Endothelial cell of umbilical vein (primary cell): ENCODE measurements at regions not wholly inside any gene's neighbourhood (a gene's known extent, or its start where the extent isn't known, plus 50 kb on each side); places are given as distances from the start of the nearest gene placed in this dataset.

ENCODE experiments used
- BruUV-seq: library from RNA; stranded (reverse); fragments of 400-500 nt; replicated peaks from 2 replicates; lab custom pipeline; 2021; lab: Mats Ljungman, UMichigan
- CTCF ChIA-PET: fragments of 300-600, 350-600 bp; sonication (Branson Sonifier 250); formaldehyde crosslinking; loops from one replicate; lab custom pipeline; 2021; ENCODE audit warnings: antibody characterized with exemption, inconsistent platforms; lab: Charles Lee
- POLR2A ChIA-PET: fragments of 300-600, 350-600 bp; sonication (Branson Sonifier 250); formaldehyde crosslinking; loops from one replicate; lab custom pipeline; 2021; ENCODE audit warnings: antibody characterized with exemption, inconsistent platforms; lab: Charles Lee
- DNase-seq: peaks from one replicate; pipeline ENCODE4 v3.0.0-alpha.2; 2011; ENCODE audit warnings: low read depth, low spot score
- FAIRE-seq: peaks from 2 replicates; lab custom pipeline; 2011; peaks lifted over from hg19 to GRCh38; lab: Jason Lieb, UNC
- H2AFZ ChIP-seq: 2 replicates; pipeline ENCODE4 v1.6.0; 2012; ENCODE audit warnings: low read depth, low read length, control low read depth, inconsistent platforms
- H3K27ac ChIP-seq: 2 replicates; pipeline ENCODE4 v1.5.1; 2011; ENCODE audit warnings: low read depth, mild to moderate bottlenecking, control low read depth, low read length, moderate library complexity; ENCODE audit not compliant: insufficient read depth
- H3K27me3 ChIP-seq, 2 experiments: 2 replicates each; pipeline versions ENCODE4 v1.6.0 to v1.6.1; 2011; ENCODE audit warnings: low read length in 2 of 2, mixed read lengths in 1 of 2; ENCODE audit not compliant: control insufficient read depth in 2 of 2, insufficient read depth in 2 of 2
- H3K36me3 ChIP-seq, 2 experiments: 2 replicates in 1 of 2; 3 replicates in 1 of 2; pipeline ENCODE4 v1.5.1; 2011; ENCODE audit warnings: low read length in 2 of 2, mild to moderate bottlenecking in 1 of 2, moderate library complexity in 1 of 2; ENCODE audit not compliant: control insufficient read depth in 2 of 2, insufficient read depth in 2 of 2; ENCODE audit errors: extremely low read depth in 1 of 2
- H3K4me1 ChIP-seq: 3 replicates; pipeline ENCODE4 v1.5.1; 2011; ENCODE audit warnings: mild to moderate bottlenecking, low read length; ENCODE audit not compliant: control insufficient read depth, insufficient read depth; ENCODE audit errors: extremely low read depth
- H3K4me2 ChIP-seq: 2 replicates; pipeline ENCODE4 v1.6.1; 2011; ENCODE audit warnings: low read length, control low read depth, mixed read lengths; ENCODE audit not compliant: insufficient read depth
- H3K4me3 ChIP-seq, 3 experiments: fragments of 200-600 bp in 1 of 3; sonication (generic), shearing (Covaris generic) in 1 of 3; replicated peaks in 1 of 3; 2 replicates each; pipeline ENCODE4 v1.5.1; 2011 to 2016; ENCODE audit warnings: control low read depth in 3 of 3, low read length in 3 of 3, mild to moderate bottlenecking in 2 of 3, inconsistent platforms in 1 of 3, low read depth in 1 of 3, moderate library complexity in 1 of 3; ENCODE audit not compliant: insufficient read depth in 1 of 3
- H3K79me2 ChIP-seq: 2 replicates; pipeline ENCODE4 v1.6.0; 2012; ENCODE audit warnings: low read length, inconsistent platforms; ENCODE audit not compliant: control insufficient read depth, insufficient read depth
- H3K9ac ChIP-seq: replicated peaks from 2 replicates; pipeline ENCODE3; 2011; ENCODE audit warnings: low read length, control low read depth; ENCODE audit not compliant: insufficient read depth; ENCODE audit errors: extremely low read depth
- H3K9me1 ChIP-seq: replicated peaks from 3 replicates; pipeline ENCODE4 v1.6.0; 2011; ENCODE audit warnings: mild to moderate bottlenecking, low read length; ENCODE audit not compliant: control insufficient read depth, insufficient read depth; ENCODE audit errors: extremely low read depth
- H3K9me3 ChIP-seq: replicated peaks from 2 replicates; pipeline ENCODE4 v1.5.1; 2012; ENCODE audit warnings: low read length, inconsistent platforms; ENCODE audit not compliant: control insufficient read depth, insufficient read depth
- H4K20me1 ChIP-seq: replicated peaks from 2 replicates; pipeline ENCODE3; 2011; ENCODE audit warnings: mild to moderate bottlenecking, low read length; ENCODE audit not compliant: control insufficient read depth, insufficient read depth; ENCODE audit errors: extremely low read depth
- CTCF ChIP-seq, 2 donors: IDR thresholded peaks; 1 replicate in 1 of 2; 2 replicates in 1 of 2; pipeline ENCODE4 v1.5.1; 2011; ENCODE audit warnings: low read length in 2 of 2, mild to moderate bottlenecking in 2 of 2, moderate library complexity in 2 of 2, control low read depth in 1 of 2, inconsistent platforms in 1 of 2, low read depth in 1 of 2; ENCODE audit not compliant: insufficient read depth in 1 of 2; ENCODE audit errors: extremely low read depth in 1 of 2
- EZH2 ChIP-seq: IDR thresholded peaks from 2 replicates; pipeline ENCODE4 v1.6.1; 2012; ENCODE audit warnings: borderline replicate concordance, low read depth, mild to moderate bottlenecking, moderate library complexity, low read length, inconsistent platforms; ENCODE audit not compliant: severe bottlenecking
- FOS ChIP-seq: IDR thresholded peaks from 2 replicates; pipeline ENCODE4 v1.6.1; 2011; ENCODE audit warnings: mild to moderate bottlenecking, low read length, moderate library complexity, borderline replicate concordance; ENCODE audit not compliant: insufficient read depth
- GATA2 ChIP-seq: IDR thresholded peaks from 2 replicates; pipeline ENCODE4 v1.7.0; 2011; ENCODE audit warnings: low read depth, mild to moderate bottlenecking, moderate library complexity, mixed read lengths, low read length; ENCODE audit not compliant: insufficient read length, insufficient read depth
- JUN ChIP-seq: IDR thresholded peaks from 2 replicates; pipeline ENCODE4 v1.6.1; 2011; ENCODE audit warnings: borderline replicate concordance, low read depth; ENCODE audit not compliant: insufficient read length, insufficient read depth
- MAX ChIP-seq: IDR thresholded peaks from 2 replicates; pipeline ENCODE4 v1.6.1; 2011; ENCODE audit not compliant: insufficient read depth, insufficient read length
- MYC ChIP-seq: IDR thresholded peaks from one replicate; pipeline ENCODE4 v1.6.1; 2011; ENCODE audit warnings: mild to moderate bottlenecking, low read depth, low read length
- POLR2A ChIP-seq: IDR thresholded peaks from 2 replicates; pipeline ENCODE4 v1.6.1; 2012; ENCODE audit warnings: low read depth, mild to moderate bottlenecking, control low read depth, low read length
- POLR2AphosphoS5 ChIP-seq: IDR thresholded peaks from 2 replicates; pipeline ENCODE4 v1.6.1; 2012; ENCODE audit warnings: low read depth, mild to moderate bottlenecking, control low read depth, low read length, moderate library complexity; ENCODE audit not compliant: insufficient read depth
- dilution Hi-C: fragments of 300-500 bp; cut with MboI; formaldehyde crosslinking; loops from one replicate; pipeline ENCODE4 v1.15.0; 2019; ENCODE audit warnings: low sequenced_read_pairs; ENCODE audit not compliant: extremely low pct_ligation_motif_present
- intact Hi-C: fragments of 100-400 bp; cut with micrococcal nuclease; formaldehyde crosslinking; loops from one replicate; pipeline ENCODE4 v1.10.0; 2022

GRCh38 chr2:81242501-81242900, 937.9 kb upstream of the LRRTM1 start:
- intact Hi-C loops (no loop called here), dilution Hi-C loops (no loop called here)
- ChIA-PET POLR2A (no interaction called here), CTCF (no interaction called here)
- H4K20me1 ChIP-seq, result no peaks in the 10 kb centered on the region
- no peak for FAIRE-seq
- H2AFZ ChIP-seq, result no peak overlapping the region
- H3K79me2 ChIP-seq, result no peaks in the 10 kb centered on the region
- H3K9me1 ChIP-seq, result no peaks in the 10 kb centered on the region
- TF ChIP-seq EZH2, result no peak
- TF ChIP-seq CTCF (IDR thresholded peaks at IDR 0.05; ENCODE audit: extremely low read depth in 1 of 2, insufficient read depth in 1 of 2, low read depth in 1 of 2, low read length in 2 of 2), result no peak
- no peak for TF ChIP-seq MYC
- no peak for TF ChIP-seq POLR2AphosphoS5
- no peak for TF ChIP-seq POLR2A
- no peak overlapping the region for H3K27ac ChIP-seq
- no peak overlapping the region for H3K9ac ChIP-seq
- no peak for DNase-seq
- H3K4me1 ChIP-seq, result no peaks in the 10 kb centered on the region
- no peak overlapping the region for H3K4me3 ChIP-seq
- no peaks in the 10 kb centered on the region for H3K9me3 ChIP-seq
- H3K27me3 ChIP-seq, result no peaks in the 10 kb centered on the region
- no TSS peak for BruUV-seq
- no peak overlapping the region for H3K4me2 ChIP-seq
- H3K36me3 ChIP-seq, result no peaks in the 10 kb centered on the region

GRCh38 chr2:81238462-81238861, 933.9 kb upstream of the LRRTM1 start:
- no peaks in the 10 kb centered on the region for H3K27me3 ChIP-seq
- intact Hi-C loops, result no loop called here
- no peaks in the 10 kb centered on the region for H3K36me3 ChIP-seq
- H3K9me1 ChIP-seq, result no peaks in the 10 kb centered on the region
- H4K20me1 ChIP-seq, result no peaks in the 10 kb centered on the region
- dilution Hi-C loops, result no loop called here
- no TSS peak for BruUV-seq
- peaks cover 4% of the 10 kb centered on the region for H3K9me3 ChIP-seq
- no peaks in the 10 kb centered on the region for H3K4me1 ChIP-seq
- POLR2A ChIA-PET, result no interaction called here
- DNase-seq (no peak), FAIRE-seq (no peak)
- no peak overlapping the region for H2AFZ ChIP-seq
- no peak overlapping the region for H3K9ac ChIP-seq
- H3K4me2 ChIP-seq, result no peak overlapping the region
- no peak overlapping the region for H3K27ac ChIP-seq
- CTCF ChIA-PET, result no interaction called here
- H3K79me2 ChIP-seq, result no peaks in the 10 kb centered on the region
- TF ChIP-seq POLR2A (no peak), FOS (no peak), MAX (no peak), GATA2 (no peak), MYC (no peak), EZH2 (no peak), POLR2AphosphoS5 (no peak), CTCF (IDR thresholded peaks at IDR 0.05; ENCODE audit: extremely low read depth in 1 of 2, insufficient read depth in 1 of 2, low read depth in 1 of 2, low read length in 2 of 2) (no peak), JUN (no peak)
- no peak overlapping the region for H3K4me3 ChIP-seq
